Stomach (tissue), 8 donors: ENCODE measurements at regions not wholly inside any gene's neighbourhood (a gene's known extent, or its start where the extent isn't known, plus 50 kb on each side); places are given as distances from the start of the nearest gene placed in this dataset.

Experiments
- DNase-seq, 2 donors: peaks; one replicate each; pipeline versions ENCODE4 v3.0.0 to v3.0.0-alpha.2; 2013 to 2019
- H3K27ac ChIP-seq, 5 donors: fragments of 200-600 bp in 4 of 5; sonication (generic) in 4 of 5; one replicate each; pipeline ENCODE4 v1.5.1; 2013 to 2019; ENCODE audit warnings: mild to moderate bottlenecking in 1 of 5, moderate library complexity in 1 of 5
- H3K27me3 ChIP-seq, 3 donors: fragments of 200-600 bp; sonication (generic); one replicate each; pipeline ENCODE4 v1.5.1; 2017 to 2019; ENCODE audit warnings: mixed run types in 1 of 3
- H3K36me3 ChIP-seq, 4 donors: fragments of 200-600 bp; sonication (generic); 1 replicate in 3 of 4; 2 replicates in 1 of 4; pipeline ENCODE4 v1.5.1; 2016 to 2019
- H3K4me1 ChIP-seq, 4 donors: fragments of 200-600 bp; sonication (generic); one replicate each; pipeline ENCODE4 v1.5.1; 2016 to 2019
- H3K4me3 ChIP-seq, 4 donors: fragments of 200-600 bp; sonication (generic) in 3 of 4; one replicate each; pipeline ENCODE4 v1.5.1; 2016 to 2019; ENCODE audit warnings: mild to moderate bottlenecking in 1 of 4
- H3K9me3 ChIP-seq, 4 donors: fragments of 200-600 bp; sonication (generic); one replicate each; pipeline ENCODE4 v1.5.1; 2016 to 2019
- EP300 ChIP-seq: sonication (generic); formaldehyde crosslinking; IDR thresholded peaks from one replicate; pipeline ENCODE4 v1.6.1; 2017; ENCODE audit warnings: antibody characterized with exemption
- POLR2A ChIP-seq, 4 donors: fragments of 450-650 bp; IDR thresholded peaks; one replicate each; pipeline ENCODE4 v1.6.1; 2016; ENCODE audit warnings: antibody characterized with exemption in 4 of 4, control low read depth in 2 of 4, mild to moderate bottlenecking in 1 of 4, moderate library complexity in 1 of 4
- POLR2AphosphoS5 ChIP-seq, 3 donors: sonication (generic); formaldehyde crosslinking; IDR thresholded peaks; one replicate each; pipeline ENCODE4 v1.6.1; 2016; ENCODE audit warnings: antibody characterized with exemption in 3 of 3
- WGBS, 5 donors: extraction: QIAGEN DNeasy Blood & Tissue Kit in 3 of 5; methylation state at CpG; one replicate each; pipeline versions ENCODE4 v1.1.5 to v1.1.7; 2013 to 2018; 5-methylcytosine and 5-hydroxymethylcytosine counted together
- intact Hi-C: fragments of 100-400 bp; cut with DNase I; formaldehyde crosslinking; loops from one replicate; pipeline ENCODE4 v1.15.1; 2023; ENCODE audit warnings: low total_unique reads
- TF ChIP-seq, protein P1 (sequence below), 7 experiments: fragments of 450-650 bp in 4 of 7; fragments of 200-600 bp in 3 of 7; sonication (generic) in 3 of 7; IDR thresholded peaks; one replicate each; pipeline ENCODE4 v1.5.1; 2016 to 2019; ENCODE audit warnings: antibody characterized with exemption in 7 of 7, control low read depth in 2 of 7, mild to moderate bottlenecking in 1 of 7
- donor health status: healthy with polysubstance abuse.
- donor health status: Bipolar disorder and iron deficiency.
- donor health status: healthy.

DNA sequence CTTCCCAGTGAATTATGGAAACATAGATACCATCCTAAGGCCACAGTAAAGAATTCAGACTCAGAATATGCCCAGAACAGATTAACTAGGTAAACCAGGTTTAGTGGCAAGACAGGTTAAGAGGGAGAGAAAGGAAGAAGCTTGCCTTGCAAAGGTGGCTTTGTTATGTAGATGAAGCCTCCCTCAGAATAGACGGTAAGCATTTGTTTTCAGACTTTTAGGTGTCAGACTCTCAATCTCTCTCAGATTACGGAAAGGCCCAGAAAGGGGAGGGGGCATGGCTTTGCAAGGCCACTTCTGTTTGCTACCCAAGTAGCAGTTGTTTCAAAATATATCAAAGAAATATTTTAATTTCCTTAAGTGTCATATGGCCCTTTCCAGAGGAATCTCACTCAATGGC lies 457.1 kb upstream of the BOD1L1 start:
- no peak for DNase-seq
- Histone ChIP-seq H3K4me1 (no peaks in the 10 kb centered on the region), H3K27me3 (no peaks in the 10 kb centered on the region), H3K36me3 (no peaks in the 10 kb centered on the region), H3K9me3 (no peaks in the 10 kb centered on the region), H3K27ac (no peak overlapping the region), H3K4me3 (no peak overlapping the region)
- 63 to 78% (median 73%) methylated on average over 2 of the region's 2 CpGs for WGBS, 5 donors
- TF ChIP-seq, protein P1, sequence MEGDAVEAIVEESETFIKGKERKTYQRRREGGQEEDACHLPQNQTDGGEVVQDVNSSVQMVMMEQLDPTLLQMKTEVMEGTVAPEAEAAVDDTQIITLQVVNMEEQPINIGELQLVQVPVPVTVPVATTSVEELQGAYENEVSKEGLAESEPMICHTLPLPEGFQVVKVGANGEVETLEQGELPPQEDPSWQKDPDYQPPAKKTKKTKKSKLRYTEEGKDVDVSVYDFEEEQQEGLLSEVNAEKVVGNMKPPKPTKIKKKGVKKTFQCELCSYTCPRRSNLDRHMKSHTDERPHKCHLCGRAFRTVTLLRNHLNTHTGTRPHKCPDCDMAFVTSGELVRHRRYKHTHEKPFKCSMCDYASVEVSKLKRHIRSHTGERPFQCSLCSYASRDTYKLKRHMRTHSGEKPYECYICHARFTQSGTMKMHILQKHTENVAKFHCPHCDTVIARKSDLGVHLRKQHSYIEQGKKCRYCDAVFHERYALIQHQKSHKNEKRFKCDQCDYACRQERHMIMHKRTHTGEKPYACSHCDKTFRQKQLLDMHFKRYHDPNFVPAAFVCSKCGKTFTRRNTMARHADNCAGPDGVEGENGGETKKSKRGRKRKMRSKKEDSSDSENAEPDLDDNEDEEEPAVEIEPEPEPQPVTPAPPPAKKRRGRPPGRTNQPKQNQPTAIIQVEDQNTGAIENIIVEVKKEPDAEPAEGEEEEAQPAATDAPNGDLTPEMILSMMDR (IDR thresholded peaks at IDR 0.05) = no peak
- TF ChIP-seq EP300 = no peak
- intact Hi-C loops = no loop called here

DNA sequence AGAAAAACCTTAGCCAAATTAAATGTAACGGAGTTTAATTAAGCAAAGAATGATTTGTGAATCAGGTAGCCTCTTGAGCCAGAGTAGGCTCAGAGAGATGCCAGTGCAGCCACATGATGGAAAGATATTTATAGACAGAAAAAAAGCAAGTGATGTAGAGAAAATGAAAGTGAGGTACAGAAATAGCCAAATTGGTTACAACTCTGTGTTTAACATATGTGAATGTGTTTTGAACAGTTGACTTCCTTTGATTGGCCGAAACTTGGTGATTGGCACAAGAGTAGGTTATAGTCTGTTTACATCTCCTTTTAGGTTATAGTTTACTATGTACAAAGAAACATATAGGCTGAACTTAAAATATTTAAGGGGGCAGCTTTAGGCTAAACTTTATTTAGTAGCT lies 459.9 kb upstream of the BOD1L1 start:
- TF ChIP-seq, protein P1 (IDR thresholded peaks at IDR 0.05) = no peak
- TF ChIP-seq POLR2AphosphoS5 (IDR thresholded peaks at IDR 0.05) = no peak
- TF ChIP-seq EP300 = no peak
- TF ChIP-seq POLR2A (IDR thresholded peaks at IDR 0.05) = no peak
- no peak for DNase-seq
- H3K9me3 ChIP-seq = peaks cover 0 to 8% (median 0%) of the 10 kb centered on the region in 4 donors
- no peaks in the 10 kb centered on the region for H3K36me3 ChIP-seq
- no peak overlapping the region for H3K27ac ChIP-seq
- no peaks in the 10 kb centered on the region for H3K27me3 ChIP-seq
- intact Hi-C loops = no loop called here
- WGBS, 5 donors = 88 to 94% (median 92%) methylated on average over 2 of the region's 2 CpGs
- H3K4me1 ChIP-seq = no peaks in the 10 kb centered on the region
- no peak overlapping the region for H3K4me3 ChIP-seq

DNA sequence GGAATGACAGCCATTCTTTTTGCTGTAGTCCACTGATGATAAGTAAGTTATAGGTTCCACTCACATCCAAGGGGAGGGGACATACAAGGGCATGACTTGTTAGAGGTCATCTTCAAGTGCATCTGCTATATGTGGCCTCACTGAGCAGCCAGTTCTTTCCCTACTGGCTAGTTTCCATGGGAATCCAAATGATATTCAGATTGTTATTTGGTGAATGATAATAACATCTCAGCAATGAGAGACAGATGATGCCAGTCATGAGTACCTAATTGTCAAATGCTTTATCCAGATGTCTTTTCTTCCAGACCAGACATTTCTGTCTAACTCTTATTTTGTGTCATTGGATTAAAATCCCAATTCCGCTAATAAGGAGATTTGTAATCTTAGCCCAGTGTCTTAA lies 460.4 kb upstream of the BOD1L1 start:
- Histone ChIP-seq H3K27me3 (no peaks in the 10 kb centered on the region), H3K27ac (no peak overlapping the region), H3K4me1 (no peaks in the 10 kb centered on the region), H3K9me3 (peaks cover 0 to 8% (median 0%) of the 10 kb centered on the region in 4 donors), H3K36me3 (no peaks in the 10 kb centered on the region), H3K4me3 (no peak overlapping the region)
- WGBS, 5 donors = 94 to 100% (median 97%) methylated on average over 1 of the region's 1 CpG
- intact Hi-C loops = no loop called here
- DNase-seq = no peak
- TF ChIP-seq EP300 (no peak), POLR2AphosphoS5 (IDR thresholded peaks at IDR 0.05) (no peak), POLR2A (IDR thresholded peaks at IDR 0.05) (no peak)
- TF ChIP-seq, protein P1 (IDR thresholded peaks at IDR 0.05) = no peak

DNA sequence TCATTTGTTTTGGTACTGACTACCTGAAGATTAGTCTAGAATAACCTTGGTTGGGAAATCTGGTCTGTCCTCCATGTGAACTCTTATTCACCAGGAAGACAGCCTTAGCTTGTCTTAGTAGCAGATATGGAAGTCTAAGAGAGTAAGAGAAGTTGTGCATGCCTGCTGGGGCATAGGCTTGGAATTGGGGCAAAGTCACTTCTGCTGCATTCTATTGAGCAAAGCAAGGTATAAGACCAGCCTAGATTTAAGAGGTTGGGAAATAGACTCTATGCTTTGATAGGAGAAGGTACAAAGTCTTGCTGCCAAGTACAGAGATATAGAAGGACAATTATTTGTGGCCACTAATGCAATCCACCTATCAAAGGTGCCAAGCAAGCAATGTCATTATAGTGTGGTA lies 464.0 kb upstream of the BOD1L1 start:
- no peaks in the 10 kb centered on the region for H3K27me3 ChIP-seq
- no peaks in the 10 kb centered on the region for H3K36me3 ChIP-seq
- intact Hi-C loops = no loop called here
- no peak overlapping the region for H3K27ac ChIP-seq
- TF ChIP-seq EP300 (no peak), POLR2A (IDR thresholded peaks at IDR 0.05) (no peak), POLR2AphosphoS5 (IDR thresholded peaks at IDR 0.05) (no peak)
- TF ChIP-seq, protein P1 (IDR thresholded peaks at IDR 0.05) = no peak
- H3K9me3 ChIP-seq = peaks cover 0 to 8% (median 0%) of the 10 kb centered on the region in 4 donors
- H3K4me3 ChIP-seq = no peak overlapping the region
- DNase-seq = no peak
- no peaks in the 10 kb centered on the region for H3K4me1 ChIP-seq
